ENCODE measurements at regions not wholly inside any gene's neighbourhood (a gene's known extent, or its start where the extent isn't known, plus 50 kb on each side); places are given as distances from the start of the nearest gene placed in this dataset.
"Not testable (repeated sequence)": the region's sequence is repeated elsewhere in the genome, so short reads cannot be mapped to it uniquely, and the experiment has no call there.

GRCh38 chr6:60422691-60423090 lies 1863.3 kb downstream of the KHDRBS2 start:
- not testable (repeated sequence) for TF ChIP-seq CTCF (conservative IDR thresholded peaks at IDR 0.05 in 1 of 2, IDR thresholded peaks at IDR 0.05 in 1 of 2; ENCODE audit: low read depth in 1 of 2, low read length in 2 of 2); EZH2 (IDR thresholded peaks at IDR 0.05; ENCODE audit: low read length, missing control alignments)

All from fibroblast of lung (primary cell).